Chondrocyte (in vitro differentiated cells): ENCODE measurements at regions not wholly inside any gene's neighbourhood (a gene's known extent, or its start where the extent isn't known, plus 50 kb on each side); places are given as distances from the start of the nearest gene placed in this dataset.

Source experiments
- DNase-seq: peaks from one replicate; pipeline ENCODE4 v3.0.0; 2021; ENCODE audit warnings: mixed read lengths, low spot score
- H3K27ac Mint-ChIP-seq: one replicate; pipeline ENCODE4 v1.8.0; 2021; ENCODE audit warnings: mild to moderate bottlenecking, moderate library complexity, mixed read lengths; ENCODE audit not compliant: unreplicated experiment
- H3K27me3 Mint-ChIP-seq: 2 replicates; pipeline ENCODE4 v1.8.0; 2021; ENCODE audit warnings: low read depth, mixed read lengths
- H3K36me3 Mint-ChIP-seq: 2 replicates; pipeline ENCODE4 v1.8.0; 2021; ENCODE audit warnings: low read depth, mixed read lengths
- H3K4me1 Mint-ChIP-seq: 2 replicates; pipeline ENCODE4 v1.8.0; 2021; ENCODE audit warnings: low read depth, mild to moderate bottlenecking, mixed read lengths
- H3K4me3 Mint-ChIP-seq: one replicate; pipeline ENCODE4 v1.8.0; 2021; ENCODE audit warnings: mild to moderate bottlenecking, moderate library complexity, mixed read lengths; ENCODE audit not compliant: unreplicated experiment
- H3K9me3 Mint-ChIP-seq: 2 replicates; pipeline ENCODE4 v1.8.0; 2021; ENCODE audit warnings: low read depth, mixed read lengths
- TF ChIP-seq, protein P1 (sequence below): fragments of 200-600 bp; sonication (generic); IDR thresholded peaks from 2 replicates; pipeline ENCODE4 v1.5.0; 2021; ENCODE audit warnings: antibody characterized with exemption, mild to moderate bottlenecking, moderate library complexity

DNA sequence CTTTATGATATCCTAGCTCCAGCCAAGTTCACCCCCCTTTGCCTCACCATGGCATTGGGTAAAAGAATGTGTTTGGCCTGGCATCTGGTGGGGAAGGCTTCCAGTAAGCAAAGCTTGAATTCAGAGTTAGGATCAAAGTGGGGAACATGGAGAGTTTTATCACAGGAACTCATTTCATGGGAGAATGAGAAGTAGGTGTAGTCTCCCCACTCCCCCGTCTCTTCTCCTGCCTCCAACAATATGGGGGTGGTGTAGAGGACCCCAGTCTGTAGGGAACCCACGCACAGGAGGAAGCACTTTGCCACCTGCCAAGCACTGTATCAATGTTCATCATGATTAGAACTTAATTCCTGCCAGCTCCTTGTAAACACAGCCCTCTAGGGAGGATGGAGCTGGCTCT, 200.5 kb downstream of the UACA start:
- no peak for DNase-seq
- Mint-ChIP-seq H3K27me3 (peaks cover 8% of the 10 kb centered on the region), H3K9me3 (no peaks in the 10 kb centered on the region), H3K27ac (no peak overlapping the region), H3K4me3 (no peak overlapping the region), H3K36me3 (no peaks in the 10 kb centered on the region), H3K4me1 (peaks cover 3% of the 10 kb centered on the region)
- TF ChIP-seq, protein P1, sequence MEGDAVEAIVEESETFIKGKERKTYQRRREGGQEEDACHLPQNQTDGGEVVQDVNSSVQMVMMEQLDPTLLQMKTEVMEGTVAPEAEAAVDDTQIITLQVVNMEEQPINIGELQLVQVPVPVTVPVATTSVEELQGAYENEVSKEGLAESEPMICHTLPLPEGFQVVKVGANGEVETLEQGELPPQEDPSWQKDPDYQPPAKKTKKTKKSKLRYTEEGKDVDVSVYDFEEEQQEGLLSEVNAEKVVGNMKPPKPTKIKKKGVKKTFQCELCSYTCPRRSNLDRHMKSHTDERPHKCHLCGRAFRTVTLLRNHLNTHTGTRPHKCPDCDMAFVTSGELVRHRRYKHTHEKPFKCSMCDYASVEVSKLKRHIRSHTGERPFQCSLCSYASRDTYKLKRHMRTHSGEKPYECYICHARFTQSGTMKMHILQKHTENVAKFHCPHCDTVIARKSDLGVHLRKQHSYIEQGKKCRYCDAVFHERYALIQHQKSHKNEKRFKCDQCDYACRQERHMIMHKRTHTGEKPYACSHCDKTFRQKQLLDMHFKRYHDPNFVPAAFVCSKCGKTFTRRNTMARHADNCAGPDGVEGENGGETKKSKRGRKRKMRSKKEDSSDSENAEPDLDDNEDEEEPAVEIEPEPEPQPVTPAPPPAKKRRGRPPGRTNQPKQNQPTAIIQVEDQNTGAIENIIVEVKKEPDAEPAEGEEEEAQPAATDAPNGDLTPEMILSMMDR, result no peak

DNA sequence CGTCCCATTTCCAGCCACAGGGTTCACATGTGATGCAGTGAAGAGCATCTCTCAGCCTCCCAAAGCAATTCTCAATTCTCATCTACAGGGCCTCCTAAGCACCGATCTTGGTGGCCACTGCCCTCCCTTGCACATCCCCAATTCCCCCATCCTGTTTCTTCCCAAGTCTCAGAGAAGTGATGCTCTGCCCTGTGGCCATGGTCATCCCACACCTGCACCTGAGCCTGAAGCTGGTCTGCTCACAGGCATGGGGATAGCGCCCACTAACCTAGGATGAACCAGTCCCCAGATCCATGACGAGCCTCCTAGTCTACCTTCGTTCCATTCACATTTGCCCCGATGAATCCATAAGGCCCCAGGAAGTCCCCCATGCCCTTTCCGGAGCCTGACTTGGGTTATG, 201.5 kb downstream of the UACA start:
- TF ChIP-seq, protein P1, result no peak
- Mint-ChIP-seq H3K27ac (no peak overlapping the region), H3K4me3 (no peak overlapping the region), H3K9me3 (no peaks in the 10 kb centered on the region), H3K4me1 (peaks cover 3% of the 10 kb centered on the region), H3K36me3 (no peaks in the 10 kb centered on the region), H3K27me3 (peaks cover 8% of the 10 kb centered on the region)
- no peak for DNase-seq

DNA sequence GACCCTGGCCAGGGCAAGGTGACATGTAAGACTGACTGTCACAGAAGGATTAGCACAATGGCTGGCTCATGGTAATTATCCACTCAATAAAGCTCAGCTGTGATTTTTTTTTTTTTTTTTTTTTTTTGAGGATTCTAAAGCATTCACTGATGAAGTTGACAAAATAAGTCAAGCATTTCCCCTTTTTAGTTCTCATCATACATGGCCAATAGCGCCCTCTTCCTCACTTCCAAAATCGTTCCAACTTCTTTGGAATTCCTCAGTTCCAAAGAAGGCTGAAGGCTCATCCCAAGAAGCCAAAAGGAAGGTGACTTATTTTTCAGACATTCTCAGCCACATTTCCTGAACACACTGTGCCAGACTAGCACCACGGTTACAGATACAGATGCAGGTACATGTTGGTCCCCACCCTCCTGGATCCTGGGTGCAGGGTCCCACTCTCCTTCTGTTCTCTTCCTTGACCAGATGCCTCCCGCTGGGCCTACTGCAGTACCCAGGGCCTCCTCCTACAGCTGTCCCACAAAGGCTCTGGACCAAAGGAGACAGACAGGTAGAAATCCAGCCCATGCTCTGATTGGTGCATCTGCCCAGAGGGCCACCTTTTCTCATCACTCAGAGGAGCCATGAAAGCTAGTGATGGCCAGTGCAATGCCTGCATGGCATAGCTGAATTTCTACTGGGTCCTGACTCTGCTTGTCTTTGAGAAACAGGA, 202.6 kb downstream of the UACA start:
- DNase-seq, result no peak
- H3K36me3 Mint-ChIP-seq, result no peaks in the 10 kb centered on the region
- H3K4me3 Mint-ChIP-seq, result no peak overlapping the region
- H3K9me3 Mint-ChIP-seq, result no peaks in the 10 kb centered on the region
- peaks cover 8% of the 10 kb centered on the region for H3K27me3 Mint-ChIP-seq
- TF ChIP-seq, protein P1, result peak; percentile 26
- no peak overlapping the region for H3K27ac Mint-ChIP-seq
- no peaks in the 10 kb centered on the region for H3K4me1 Mint-ChIP-seq

DNA sequence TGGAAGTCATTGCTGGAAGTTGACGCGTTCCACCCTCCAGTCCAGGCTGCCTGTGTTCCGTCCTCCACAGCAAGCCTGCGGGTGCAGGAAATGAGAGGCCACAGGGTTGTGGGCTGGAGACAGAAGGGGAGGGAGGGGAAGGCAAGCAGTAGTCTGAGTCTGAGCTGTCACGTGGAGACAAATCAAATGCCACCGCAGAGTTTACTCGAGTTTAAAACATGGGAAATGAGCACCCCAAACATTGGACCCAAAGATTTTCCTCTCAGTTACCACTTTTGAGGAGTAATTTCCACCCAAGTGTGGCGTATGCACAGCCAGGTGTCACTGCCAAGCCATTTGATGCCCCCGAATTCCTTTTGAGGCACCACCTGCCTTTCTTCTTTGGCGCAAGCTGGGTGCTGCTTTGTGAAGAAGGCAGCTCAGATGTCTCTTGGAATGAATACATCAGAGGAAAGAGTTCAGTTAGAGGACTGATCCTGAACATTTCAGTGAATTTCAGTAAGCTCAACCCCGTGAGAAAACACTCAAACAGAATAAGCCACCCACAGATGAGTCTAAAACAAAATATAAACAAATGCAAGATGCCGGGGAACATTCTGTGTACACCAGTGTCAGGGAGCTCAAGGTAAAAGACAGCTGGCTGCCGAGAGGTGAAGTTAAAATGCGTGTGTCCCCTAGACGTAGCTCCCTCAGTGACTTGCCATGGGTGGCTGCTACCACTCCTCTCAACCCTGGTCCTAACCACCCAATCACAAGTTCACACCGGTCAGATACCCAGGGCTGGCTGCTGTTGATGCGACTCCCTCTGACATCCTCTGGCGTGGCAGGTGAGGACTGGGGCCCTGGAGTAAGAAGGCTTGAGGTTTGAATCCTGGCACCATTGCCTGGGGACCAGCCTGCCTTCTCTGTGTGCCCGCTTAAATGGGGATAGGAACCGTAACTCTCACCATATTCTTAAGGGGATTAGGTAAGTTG, 203.8 kb downstream of the UACA start:
- H3K9me3 Mint-ChIP-seq, result no peaks in the 10 kb centered on the region
- no peak overlapping the region for H3K27ac Mint-ChIP-seq
- H3K36me3 Mint-ChIP-seq, result no peaks in the 10 kb centered on the region
- H3K4me1 Mint-ChIP-seq, result no peaks in the 10 kb centered on the region
- peaks cover 8% of the 10 kb centered on the region for H3K27me3 Mint-ChIP-seq
- no peak for DNase-seq
- no peak overlapping the region for H3K4me3 Mint-ChIP-seq
- TF ChIP-seq, protein P1, result no peak
